SIG-M5 treated with dmso at 0.1 percent for 504 hours (cell line): ENCODE measurements at regions not wholly inside any gene's neighbourhood (a gene's known extent, or its start where the extent isn't known, plus 50 kb on each side); places are given as distances from the start of the nearest gene placed in this dataset.
"Not testable (repeated sequence)": the region's sequence is repeated elsewhere in the genome, so short reads cannot be mapped to it uniquely, and the experiment has no call there.

ENCODE experiments used
- DNase-seq: peaks from one replicate; lab custom pipeline; 2025; ENCODE audit not compliant: unreplicated experiment; lab: John Stamatoyannopoulos, UW

- not testable (repeated sequence) for DNase-seq
These were observed 161.4 kb downstream of the BCL2L11 start for GRCh38 chr2:111282162-111282561.

- DNase-seq = not testable (repeated sequence)
These were observed 167.2 kb downstream of the BCL2L11 start for GRCh38 chr2:111287646-111288568.

GRCh38 chr2:111290370-111290769 is 169.7 kb downstream of the BCL2L11 start:
- DNase-seq = not testable (repeated sequence)

GRCh38 chr2:111291566-111291965 is 170.9 kb downstream of the BCL2L11 start:
- not testable (repeated sequence) for DNase-seq

- DNase-seq = not testable (repeated sequence)
These were observed 171.7 kb downstream of the BCL2L11 start for GRCh38 chr2:111292232-111292968.

GRCh38 chr2:111294699-111295098 is 174.0 kb downstream of the BCL2L11 start:
- not testable (repeated sequence) for DNase-seq

- DNase-seq = not testable (repeated sequence)
These were observed 175.5 kb downstream of the BCL2L11 start for GRCh38 chr2:111296122-111296804.

GRCh38 chr2:111297128-111297527 is 176.4 kb downstream of the BCL2L11 start:
- not testable (repeated sequence) for DNase-seq

GRCh38 chr2:111298927-111299326 is 178.2 kb downstream of the BCL2L11 start:
- not testable (repeated sequence) for DNase-seq

GRCh38 chr2:111299635-111300034 is 178.9 kb downstream of the BCL2L11 start:
- DNase-seq = not testable (repeated sequence)

- not testable (repeated sequence) for DNase-seq
These were observed 181.0 kb downstream of the BCL2L11 start for GRCh38 chr2:111301677-111302076.

GRCh38 chr2:111302397-111303218 is 181.9 kb downstream of the BCL2L11 start:
- not testable (repeated sequence) for DNase-seq

GRCh38 chr2:111307302-111307701 is 186.6 kb downstream of the BCL2L11 start:
- not testable (repeated sequence) for DNase-seq

- DNase-seq = not testable (repeated sequence)
These were observed 188.7 kb downstream of the BCL2L11 start for GRCh38 chr2:111309231-111310075.

GRCh38 chr2:111310395-111310794 is 189.7 kb downstream of the BCL2L11 start:
- DNase-seq = not testable (repeated sequence)

GRCh38 chr2:111311568-111311967 is 190.9 kb downstream of the BCL2L11 start:
- DNase-seq = not testable (repeated sequence)

- DNase-seq = not testable (repeated sequence)
These were observed 192.3 kb downstream of the BCL2L11 start for GRCh38 chr2:111312897-111313607.

- not testable (repeated sequence) for DNase-seq
These were observed 193.0 kb downstream of the BCL2L11 start for GRCh38 chr2:111313711-111314110.
